HG03175 (cell line): ENCODE measurements at regions not wholly inside any gene's neighbourhood (a gene's known extent, or its start where the extent isn't known, plus 50 kb on each side); places are given as distances from the start of the nearest gene placed in this dataset.

Source experiments
- ATAC-seq: cut with Tn5 transposase; IDR thresholded peaks from one replicate; pipeline ENCODE4 v1.9.1; 2021; ENCODE audit warnings: mild to moderate bottlenecking, moderate library complexity; ENCODE audit not compliant: unreplicated experiment

DNA sequence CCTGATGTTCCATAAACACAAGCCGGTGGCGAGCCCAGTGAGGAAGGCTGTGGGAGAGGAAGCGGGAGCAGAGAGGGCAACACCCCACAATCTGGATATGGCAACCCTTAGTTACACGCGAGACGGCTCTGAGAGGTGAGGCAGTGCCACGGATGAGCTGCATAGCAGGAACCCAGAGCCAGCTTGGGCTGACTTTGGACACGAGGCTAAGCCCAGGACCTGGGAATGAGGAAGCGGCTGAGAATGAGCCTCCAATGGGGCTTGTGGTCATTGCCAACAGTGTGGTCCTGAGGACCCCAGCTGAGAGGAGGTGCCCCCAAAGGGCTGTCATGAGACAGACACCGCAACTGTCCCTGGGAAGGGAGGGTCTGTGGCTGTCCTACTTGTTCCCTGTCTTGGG, 160.0 kb upstream of the SMIM23 start:
- no peak for ATAC-seq

DNA sequence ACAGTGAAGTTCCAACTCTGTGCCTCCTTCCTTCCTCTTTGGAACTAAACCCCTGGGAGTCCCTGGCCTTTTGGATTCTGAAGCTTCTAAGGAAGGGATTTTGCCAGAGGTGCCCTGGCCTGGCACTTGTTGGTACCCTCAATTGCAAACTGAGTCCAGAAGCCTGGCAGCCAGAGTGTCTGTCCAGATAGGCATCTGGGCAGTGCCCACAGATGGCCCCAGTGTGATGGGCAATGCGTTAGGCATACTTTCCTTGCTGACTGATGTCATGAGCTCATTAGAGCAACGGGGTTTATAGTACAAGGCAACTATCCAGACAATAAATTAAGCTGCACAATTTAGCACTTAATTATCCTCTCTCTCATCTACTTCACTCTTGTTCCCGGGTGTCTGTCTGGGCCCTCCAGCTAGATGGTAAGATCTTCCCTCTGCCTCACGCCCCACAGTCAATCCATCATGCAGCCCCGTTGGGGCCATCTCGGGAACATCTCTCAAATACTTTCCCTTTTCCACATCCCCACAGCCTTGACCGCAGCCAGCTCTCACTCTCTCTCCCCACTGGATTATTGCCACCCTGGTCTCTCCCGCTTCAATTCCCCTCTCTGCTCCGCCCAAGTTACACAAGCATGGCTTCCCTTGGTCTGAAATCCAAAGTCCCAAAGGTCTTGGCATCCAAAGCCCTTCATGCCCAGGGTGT, 157.5 kb upstream of the SMIM23 start:
- no peak for ATAC-seq

DNA sequence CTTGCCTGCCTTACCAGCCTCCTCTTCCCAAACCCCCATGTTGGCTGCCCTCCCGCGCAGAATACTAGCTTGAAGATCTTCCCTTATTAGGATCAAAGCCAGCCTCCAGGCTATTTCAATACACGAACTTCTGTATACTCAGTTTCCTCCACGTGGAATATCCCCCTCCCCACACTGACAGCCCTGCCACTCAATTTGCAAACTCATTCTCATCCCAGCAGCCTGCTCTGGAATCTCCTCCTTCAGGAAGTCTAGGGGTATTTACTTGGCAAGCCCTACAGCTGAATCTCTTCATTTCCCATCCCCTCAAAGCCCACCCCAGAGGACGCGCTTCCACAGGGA, 157.0 kb upstream of the SMIM23 start:
- ATAC-seq, result no peak

DNA sequence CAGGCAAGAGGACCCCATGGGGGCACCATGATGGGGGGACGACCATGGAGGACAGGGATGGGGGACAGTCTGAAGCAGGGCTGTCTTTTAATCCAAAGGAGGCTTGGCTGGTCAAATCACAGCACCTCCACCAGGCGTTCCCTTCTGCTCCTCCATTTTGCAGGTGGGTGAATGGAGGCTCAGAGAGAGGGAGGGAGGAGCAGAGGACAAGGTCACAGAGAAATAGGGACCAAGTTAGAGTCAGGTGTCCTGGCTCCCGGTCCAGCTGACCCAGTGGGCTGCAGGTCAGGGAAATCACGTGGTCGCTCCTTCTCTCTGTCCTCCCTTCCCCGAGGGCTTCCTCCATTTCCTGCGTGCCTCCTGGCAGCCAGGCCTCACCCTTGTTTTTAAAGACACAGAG, 156.4 kb upstream of the SMIM23 start:
- no peak for ATAC-seq

DNA sequence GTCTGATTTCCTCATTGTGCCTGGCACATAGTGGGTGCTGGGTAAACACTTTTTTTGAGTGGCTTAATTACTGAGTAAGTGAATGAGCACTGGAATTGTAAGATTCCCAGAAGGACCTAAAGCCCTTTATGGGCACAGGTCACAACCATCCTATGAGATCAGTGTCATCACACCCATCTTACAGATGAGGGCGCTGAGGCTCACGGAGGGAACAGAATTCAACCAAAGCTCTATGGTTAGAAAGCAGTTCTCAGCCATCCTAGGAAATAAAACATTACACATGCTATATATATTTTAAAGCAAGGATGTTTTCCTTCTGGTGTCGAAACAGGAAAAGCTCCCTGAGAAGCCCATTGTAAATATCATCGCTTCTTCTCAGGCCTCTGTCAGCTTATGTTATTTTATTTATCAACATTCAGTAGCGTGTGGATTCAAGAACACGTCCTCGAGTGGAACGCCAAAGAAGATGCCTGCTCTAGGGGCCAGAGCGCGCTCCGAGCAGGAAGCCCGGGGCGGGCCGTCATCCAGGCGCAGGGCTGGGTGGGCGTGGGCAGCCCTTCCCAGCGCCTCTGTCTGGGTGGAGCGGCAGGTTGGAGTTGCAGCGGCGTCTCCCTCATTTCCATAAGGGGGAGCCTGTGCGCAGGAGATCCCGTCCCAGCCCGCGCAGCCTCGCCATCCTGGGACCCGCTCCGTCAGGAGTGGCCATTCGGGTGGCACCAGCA, 155.8 kb upstream of the SMIM23 start:
- no peak for ATAC-seq

DNA sequence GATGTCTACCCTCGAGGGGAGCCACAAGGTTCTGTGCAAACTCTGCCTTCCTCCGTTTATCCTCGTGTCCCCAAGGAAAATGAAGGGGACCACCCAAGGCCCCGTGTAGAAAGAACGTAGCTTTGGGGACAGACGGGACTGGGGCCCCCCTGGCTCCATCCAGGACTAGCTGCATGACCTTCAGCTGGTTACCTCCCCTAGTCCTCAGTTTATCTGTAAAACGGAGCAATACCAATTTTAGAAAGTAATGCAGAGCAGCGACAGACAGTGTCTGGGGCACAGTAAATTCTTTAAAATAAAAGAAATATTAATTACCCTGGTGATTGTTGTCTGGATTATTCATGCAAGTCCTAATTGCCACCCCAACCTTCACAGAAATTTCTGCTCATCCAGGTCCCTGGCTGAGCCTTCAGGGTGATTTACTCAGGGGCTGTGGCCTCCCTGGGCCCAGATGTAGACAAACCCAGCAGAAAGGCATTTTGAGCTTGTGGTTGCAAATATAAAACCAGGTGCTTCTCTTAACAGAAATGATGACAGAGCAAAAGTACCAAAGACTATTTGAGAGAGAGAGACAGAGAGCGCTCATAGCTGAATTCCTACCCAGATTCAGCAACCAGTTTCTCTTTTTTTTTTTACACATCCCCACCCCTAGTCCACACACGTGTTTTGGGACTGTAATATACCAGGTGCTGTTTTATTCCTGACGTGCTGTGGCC, 155.1 kb upstream of the SMIM23 start:
- ATAC-seq, result no peak

DNA sequence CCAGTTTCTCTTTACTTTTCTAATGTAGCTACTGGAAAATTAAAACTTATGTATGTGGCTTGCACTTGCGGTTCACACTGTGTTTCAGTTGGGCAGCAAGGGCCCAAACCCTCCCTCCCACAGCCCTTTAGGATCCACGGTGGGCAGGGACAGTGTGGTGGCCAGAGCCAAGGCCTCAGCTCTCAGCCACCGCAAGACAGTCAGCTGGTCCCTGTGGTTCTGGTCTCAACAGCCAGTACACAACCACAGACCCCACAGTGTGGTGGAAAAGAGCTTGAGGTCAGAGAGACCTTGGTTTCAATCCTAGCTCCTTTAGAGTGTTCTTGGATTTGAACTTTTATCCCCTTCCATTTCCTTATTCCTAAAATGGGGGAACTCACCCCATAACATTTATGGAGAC, 153.0 kb upstream of the SMIM23 start:
- ATAC-seq, result no peak

DNA sequence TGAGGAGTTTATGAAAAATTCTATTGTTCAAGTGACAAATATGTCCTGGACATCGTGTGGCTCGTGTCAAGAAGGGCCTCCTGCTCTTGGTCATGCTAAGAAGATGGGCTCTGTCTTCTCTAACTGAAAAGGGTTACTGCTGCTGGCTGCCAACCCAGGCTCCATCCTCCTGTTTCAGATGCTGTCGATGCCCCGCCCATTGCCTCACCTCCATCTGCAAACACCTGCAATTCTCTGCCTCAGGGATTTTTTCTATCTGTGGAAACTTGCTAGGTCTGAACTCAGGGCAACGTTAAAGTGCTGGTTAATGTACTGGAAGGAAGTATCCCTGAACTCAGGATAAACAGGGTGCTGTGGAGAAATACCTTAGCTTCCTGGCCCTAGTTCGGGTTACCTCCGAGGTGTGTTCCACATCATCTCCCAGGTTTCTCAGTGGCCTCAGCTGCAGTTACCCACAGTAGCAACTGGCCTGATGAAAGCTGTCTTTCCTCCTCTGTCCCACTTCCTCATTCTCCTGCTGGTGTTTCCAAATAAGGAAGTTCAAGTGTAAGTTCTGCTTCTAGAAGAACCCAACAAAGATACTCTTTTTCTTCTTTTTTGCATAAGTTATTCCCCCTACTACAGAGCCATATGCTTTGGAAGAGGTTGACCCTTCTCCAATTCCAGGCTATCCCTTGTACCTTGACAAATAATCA, 151.7 kb upstream of the SMIM23 start:
- no peak for ATAC-seq

DNA sequence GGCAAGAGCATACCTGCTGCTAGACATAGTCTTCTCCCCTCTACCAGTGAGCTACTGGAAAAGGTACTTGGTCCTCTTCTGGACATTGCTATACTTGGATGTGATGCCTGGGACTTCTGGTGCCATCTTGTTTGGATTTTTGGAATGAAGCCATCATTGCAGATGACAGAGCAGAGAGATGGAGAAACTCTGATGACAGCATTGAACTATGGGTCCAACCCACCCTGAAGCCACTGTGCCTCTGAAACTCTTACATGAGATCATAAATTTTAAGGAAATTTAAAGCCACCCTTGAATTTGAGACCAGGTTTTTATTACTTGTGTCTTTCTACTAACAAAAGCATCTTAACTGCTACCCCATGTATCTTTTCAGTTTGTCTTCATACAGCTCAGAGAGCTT, 151.1 kb upstream of the SMIM23 start:
- ATAC-seq, result no peak

DNA sequence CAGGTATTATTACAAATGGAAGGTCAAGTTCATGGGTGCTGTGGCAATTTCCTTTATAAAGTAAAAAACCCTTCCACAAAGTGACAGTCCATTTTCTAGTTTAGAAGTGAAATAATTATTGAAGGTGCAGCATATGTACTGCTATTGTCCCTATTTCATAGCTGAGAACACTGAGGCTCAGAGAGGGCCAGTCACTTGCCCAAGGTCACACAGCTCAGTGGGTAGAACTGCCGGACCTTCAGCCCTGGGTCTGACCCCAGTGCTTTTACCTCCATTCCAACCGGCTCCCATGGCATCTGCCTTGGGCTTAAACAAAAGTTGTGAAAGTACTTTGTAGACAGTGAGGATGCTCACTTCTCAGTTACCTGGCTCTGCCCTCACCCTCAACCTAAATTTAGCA, 150.6 kb upstream of the SMIM23 start:
- ATAC-seq, result no peak

DNA sequence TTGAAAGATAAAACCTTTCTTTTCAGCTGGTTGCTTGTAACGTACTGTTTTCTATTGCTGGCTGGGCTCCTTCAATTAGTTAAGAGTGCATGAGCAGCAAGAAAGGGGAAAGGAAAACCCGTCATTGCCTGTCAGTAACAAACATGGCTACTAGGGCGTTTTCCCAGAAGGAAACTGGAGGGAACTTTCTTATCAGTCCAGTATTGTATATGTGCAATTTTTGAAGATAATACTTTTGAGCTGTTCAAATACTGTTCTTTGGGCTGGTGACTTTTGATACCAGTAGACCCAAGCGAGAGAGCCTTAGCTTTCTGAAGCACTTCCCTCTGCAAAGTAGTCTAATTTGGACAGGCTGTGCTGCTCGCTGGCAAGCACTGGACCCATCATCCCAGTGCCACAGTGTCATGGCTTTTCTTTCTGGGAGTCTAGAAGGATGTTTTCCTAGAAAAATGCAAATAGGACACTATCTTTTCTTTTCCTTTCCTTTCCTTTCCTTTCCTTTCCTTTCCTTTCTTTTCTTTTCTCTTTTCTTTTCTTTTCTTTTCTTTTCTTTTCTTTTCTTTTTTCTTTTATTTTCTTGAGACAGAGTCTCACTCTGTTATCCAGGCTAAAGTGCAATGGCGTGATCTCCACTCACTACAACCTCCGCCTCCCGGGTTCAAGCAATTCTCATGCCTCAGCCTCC, 149.9 kb upstream of the SMIM23 start:
- ATAC-seq, result no peak

DNA sequence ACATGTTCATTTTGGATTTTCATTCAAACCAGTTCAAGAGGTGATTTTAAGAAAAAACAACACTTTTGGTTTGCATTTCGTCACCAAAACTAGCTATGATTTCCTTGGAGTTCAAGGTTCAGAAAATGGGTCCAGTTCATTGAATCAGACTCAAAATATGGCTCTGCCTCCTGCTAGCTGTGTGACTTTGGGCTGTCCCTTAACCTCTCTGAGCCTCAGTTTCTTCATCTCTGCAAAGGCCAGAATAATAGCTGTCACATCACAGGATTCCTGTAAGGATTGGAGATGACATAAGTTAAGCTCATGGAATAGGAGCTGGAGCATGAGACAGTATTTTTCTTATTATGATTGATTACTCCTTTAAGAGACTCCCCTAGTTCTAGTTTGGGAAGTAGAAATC, 147.8 kb upstream of the SMIM23 start:
- ATAC-seq, result no peak

DNA sequence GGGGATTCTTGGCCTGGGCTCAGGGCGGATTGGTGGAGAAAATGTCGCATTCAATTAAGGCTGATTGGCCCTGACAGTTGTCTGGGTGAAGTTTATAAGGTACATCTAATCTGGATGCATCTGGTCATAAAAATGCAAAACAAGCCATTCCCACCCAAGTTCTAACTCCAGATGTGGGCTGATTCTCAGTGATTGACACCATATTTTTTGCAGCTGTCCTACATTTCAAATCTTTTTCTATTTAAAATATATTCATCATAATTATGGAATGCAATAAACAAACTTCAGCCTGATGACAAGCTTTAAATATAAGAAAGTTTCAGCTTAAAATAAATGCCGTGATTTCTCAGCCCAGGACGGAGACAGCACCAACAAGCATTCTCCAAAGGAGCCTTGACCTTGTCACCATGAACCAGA, 146.4 kb upstream of the SMIM23 start:
- ATAC-seq, result no peak

DNA sequence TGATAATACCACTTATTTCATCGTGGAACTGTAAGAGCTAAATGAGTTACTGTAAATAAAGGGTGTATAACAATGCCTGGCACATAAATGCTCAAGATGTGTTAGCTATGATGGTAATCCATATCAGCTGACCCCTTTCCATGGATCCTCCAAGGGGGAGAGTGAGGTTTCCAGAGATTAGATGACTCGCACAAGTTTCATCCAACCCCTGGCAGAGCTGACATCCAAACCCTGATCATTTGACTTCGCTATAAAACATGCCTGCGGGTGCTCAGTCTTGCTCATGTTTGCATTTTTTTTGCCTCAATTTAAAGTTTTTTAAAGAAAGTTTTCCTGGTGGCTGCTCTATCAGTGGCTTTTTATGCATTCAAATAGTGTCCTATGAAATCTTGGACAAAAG, 145.7 kb upstream of the SMIM23 start:
- no peak for ATAC-seq

DNA sequence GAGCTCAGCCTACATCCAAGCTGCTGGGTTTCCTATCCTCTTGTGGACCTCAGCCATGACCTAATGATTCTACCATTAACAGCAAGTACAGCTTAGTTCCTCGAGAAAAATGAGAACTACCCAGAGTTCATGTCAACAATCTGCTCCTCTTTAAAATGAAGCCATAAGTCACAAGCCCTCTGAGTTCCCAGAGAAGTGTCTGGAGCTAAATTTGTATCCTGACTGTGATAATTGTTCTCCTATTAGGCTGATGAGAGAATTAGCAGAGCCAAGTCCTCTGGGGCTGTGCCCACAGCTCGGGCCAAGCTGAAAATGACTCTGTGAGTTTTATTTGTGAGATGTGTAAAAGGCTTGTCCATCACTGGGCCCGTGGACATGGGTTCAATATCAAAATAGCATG, 145.1 kb upstream of the SMIM23 start:
- no peak for ATAC-seq

DNA sequence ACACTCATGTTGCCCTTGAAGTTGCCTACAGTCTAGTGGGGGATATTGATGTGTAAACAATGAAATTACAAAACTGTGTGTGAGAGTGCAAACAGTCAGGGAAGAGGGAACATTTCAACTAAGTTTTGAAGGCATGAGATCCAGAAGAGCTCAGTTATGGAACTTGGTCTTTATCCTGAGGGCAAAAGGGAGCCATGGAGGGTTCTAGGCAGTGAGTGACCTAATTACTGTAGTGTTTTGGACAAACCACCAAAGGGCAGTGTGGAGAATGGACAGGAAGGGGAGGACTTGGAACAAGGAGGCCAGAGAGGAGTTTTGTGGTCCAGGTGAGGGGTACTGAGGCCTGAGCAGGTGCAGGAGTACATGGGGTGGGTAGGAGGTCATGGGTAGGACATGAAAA, 143.7 kb upstream of the SMIM23 start:
- ATAC-seq, result no peak

DNA sequence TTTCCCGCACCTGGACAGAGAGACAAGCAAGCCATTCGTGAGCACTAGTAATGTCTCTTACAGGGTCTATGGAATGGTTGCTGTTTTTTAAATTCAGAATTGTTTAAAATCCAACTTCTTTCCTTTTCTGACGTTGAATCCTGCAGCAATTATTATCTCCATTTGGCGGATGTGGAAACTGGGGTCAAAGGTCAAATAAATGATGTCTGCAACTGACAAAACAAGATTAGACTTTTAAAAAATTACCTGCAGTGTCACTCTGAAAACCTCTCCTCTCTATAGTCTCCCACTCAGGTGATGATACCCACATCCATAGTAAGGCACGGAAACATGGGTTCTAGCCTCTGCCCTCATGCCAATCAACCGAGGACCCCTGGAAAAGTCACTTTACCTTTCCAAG, 142.7 kb upstream of the SMIM23 start:
- no peak for ATAC-seq

DNA sequence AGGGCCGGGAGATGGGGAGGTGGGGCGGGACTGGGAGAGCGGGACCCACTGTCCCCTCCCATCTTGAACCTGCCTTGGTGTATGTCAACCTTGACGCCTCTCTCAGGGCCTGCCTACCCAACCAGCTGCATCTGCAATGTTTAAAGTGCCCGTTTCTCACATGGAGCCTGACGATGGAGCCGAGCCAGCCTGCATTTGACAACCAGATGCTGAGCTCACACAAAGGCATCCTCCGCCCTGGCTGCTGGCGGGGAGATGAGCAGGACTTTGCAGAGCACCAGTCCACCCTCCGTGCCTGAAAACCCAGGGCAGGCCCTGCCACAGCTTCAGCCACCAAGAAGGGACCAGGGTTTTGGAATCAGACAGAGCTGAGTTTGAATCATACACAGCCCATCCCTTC, 141.1 kb upstream of the SMIM23 start:
- no peak for ATAC-seq

DNA sequence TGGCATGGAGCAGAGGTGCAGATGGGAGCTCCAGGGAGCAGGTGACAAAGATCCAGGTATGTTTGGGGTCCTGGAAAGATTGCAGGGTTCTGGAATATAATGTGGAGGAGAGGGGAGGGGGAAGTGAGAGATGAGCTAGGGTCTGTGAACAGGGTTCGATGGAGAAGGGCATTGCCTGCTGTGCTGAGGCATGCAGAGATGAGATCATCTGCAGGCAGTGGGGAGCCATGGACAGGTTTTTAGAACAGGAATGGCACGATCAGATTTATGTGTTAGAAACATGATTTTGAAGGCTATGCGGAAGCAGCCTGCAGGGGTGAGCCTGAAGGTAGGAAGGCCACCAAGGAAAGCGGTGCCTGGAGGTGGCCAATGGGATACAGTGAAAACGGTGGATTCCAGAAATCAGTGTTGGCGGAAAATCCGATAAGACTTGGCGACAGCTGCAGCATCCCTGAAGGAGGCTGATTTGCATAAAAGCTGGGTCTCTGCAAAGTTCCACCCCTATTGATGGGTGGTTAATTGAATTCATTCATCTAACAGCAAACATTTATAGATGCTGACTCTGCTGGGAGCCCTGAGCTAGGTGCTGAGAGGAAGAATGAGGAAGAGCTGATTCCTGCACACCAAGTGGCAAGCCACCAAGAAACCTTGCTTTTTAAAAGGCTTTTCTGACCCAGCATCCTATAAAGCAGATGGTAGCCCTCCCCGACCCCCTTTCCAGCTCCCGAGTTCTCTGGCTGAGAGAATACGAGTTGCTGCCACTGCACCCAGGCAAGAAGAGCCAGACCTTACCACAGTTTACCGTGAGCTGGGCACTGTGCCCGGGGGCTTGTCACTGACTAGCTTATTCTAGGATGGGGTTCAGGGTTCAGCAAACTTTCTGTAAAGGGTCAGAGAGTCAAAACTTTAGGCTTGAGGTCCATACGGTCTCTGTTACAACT, 139.2 kb upstream of the SMIM23 start:
- ATAC-seq, result no peak
